Activated naive CD4-positive, alpha-beta T cell treated with anti-CD3 and anti-CD28 coated beads, Interleukin-2, amount 10 ng/mL, durations not matched to agents 7 days and 5 days (primary cell): ENCODE measurements at regions not wholly inside any gene's neighbourhood (a gene's known extent, or its start where the extent isn't known, plus 50 kb on each side); places are given as distances from the start of the nearest gene placed in this dataset.

Source experiments
- CTCF ChIA-PET: fragments of 350-600 bp; sonication (Branson Sonifier 250); formaldehyde crosslinking; loops from one replicate; lab custom pipeline; 2021; ENCODE audit warnings: antibody characterized with exemption; lab: Charles Lee
- DNase-seq: peaks from one replicate; pipeline ENCODE4 v3.0.0-alpha.2; 2020
- H3K27ac Mint-ChIP-seq: one replicate; pipeline ENCODE4 v1.8.0; 2021; ENCODE audit warnings: mild to moderate bottlenecking, moderate library complexity, mixed read lengths
- H3K27me3 Mint-ChIP-seq: one replicate; pipeline ENCODE4 v1.8.0; 2021; ENCODE audit warnings: mild to moderate bottlenecking, mixed read lengths
- H3K36me3 Mint-ChIP-seq: one replicate; pipeline ENCODE4 v1.8.0; 2021; ENCODE audit warnings: mixed read lengths
- H3K4me1 Mint-ChIP-seq: one replicate; pipeline ENCODE4 v1.8.0; 2021; ENCODE audit warnings: mixed read lengths
- H3K4me3 Mint-ChIP-seq: one replicate; pipeline ENCODE4 v1.8.0; 2021; ENCODE audit warnings: mild to moderate bottlenecking, moderate library complexity, mixed read lengths
- H3K9me3 Mint-ChIP-seq: one replicate; pipeline ENCODE4 v1.8.0; 2021; ENCODE audit warnings: mixed read lengths

GRCh38 chr5:88594441-88594840 is 288.5 kb downstream of the MEF2C start:
- no peak for DNase-seq
- no peaks in the 10 kb centered on the region for H3K4me1 Mint-ChIP-seq
- CTCF ChIA-PET, result no interaction called here
- no peak overlapping the region for H3K4me3 Mint-ChIP-seq
- H3K9me3 Mint-ChIP-seq, result no peaks in the 10 kb centered on the region
- no peak overlapping the region for H3K27ac Mint-ChIP-seq
- H3K36me3 Mint-ChIP-seq, result no peaks in the 10 kb centered on the region
- no peaks in the 10 kb centered on the region for H3K27me3 Mint-ChIP-seq

- Mint-ChIP-seq H3K4me3 (no peak overlapping the region), H3K36me3 (no peaks in the 10 kb centered on the region), H3K9me3 (no peaks in the 10 kb centered on the region), H3K27me3 (no peaks in the 10 kb centered on the region), H3K4me1 (no peaks in the 10 kb centered on the region), H3K27ac (no peak overlapping the region)
- no peak for DNase-seq
- CTCF ChIA-PET, result no interaction called here
Observed at GRCh38 chr5:88588609-88589008, 294.4 kb downstream of the MEF2C start.

GRCh38 chr5:88583471-88583870 is 299.5 kb downstream of the MEF2C start:
- Mint-ChIP-seq H3K9me3 (no peaks in the 10 kb centered on the region), H3K4me1 (no peaks in the 10 kb centered on the region), H3K27me3 (no peaks in the 10 kb centered on the region), H3K4me3 (no peak overlapping the region), H3K36me3 (no peaks in the 10 kb centered on the region), H3K27ac (no peak overlapping the region)
- no peak for DNase-seq
- CTCF ChIA-PET, result no interaction called here

- Mint-ChIP-seq H3K9me3 (no peaks in the 10 kb centered on the region), H3K27ac (no peak overlapping the region), H3K4me1 (no peaks in the 10 kb centered on the region), H3K36me3 (no peaks in the 10 kb centered on the region), H3K4me3 (no peak overlapping the region), H3K27me3 (no peaks in the 10 kb centered on the region)
- CTCF ChIA-PET, result no interaction called here
- no peak for DNase-seq
Observed at GRCh38 chr5:88558366-88558765, 289.7 kb upstream of the TMEM161B start.

GRCh38 chr5:88557881-88558280 is 289.2 kb upstream of the TMEM161B start:
- no peaks in the 10 kb centered on the region for H3K36me3 Mint-ChIP-seq
- no peak overlapping the region for H3K27ac Mint-ChIP-seq
- CTCF ChIA-PET, result no interaction called here
- H3K4me3 Mint-ChIP-seq, result no peak overlapping the region
- no peak for DNase-seq
- H3K9me3 Mint-ChIP-seq, result no peaks in the 10 kb centered on the region
- H3K27me3 Mint-ChIP-seq, result no peaks in the 10 kb centered on the region
- H3K4me1 Mint-ChIP-seq, result no peaks in the 10 kb centered on the region

- DNase-seq, result no peak
- Mint-ChIP-seq H3K27ac (no peak overlapping the region), H3K27me3 (no peaks in the 10 kb centered on the region), H3K4me3 (no peak overlapping the region), H3K4me1 (no peaks in the 10 kb centered on the region), H3K36me3 (no peaks in the 10 kb centered on the region), H3K9me3 (no peaks in the 10 kb centered on the region)
- CTCF ChIA-PET, result interaction anchor here (0.6 kb wide), 1 partner anchor 62 kb away, joined by 3 read pairs; no protein-coding TSS in a partner anchor
Observed at GRCh38 chr5:88557131-88557530, 288.5 kb upstream of the TMEM161B start.

GRCh38 chr5:88556406-88556805 is 287.8 kb upstream of the TMEM161B start:
- Mint-ChIP-seq H3K27me3 (no peaks in the 10 kb centered on the region), H3K9me3 (no peaks in the 10 kb centered on the region), H3K4me3 (no peak overlapping the region), H3K36me3 (no peaks in the 10 kb centered on the region), H3K27ac (no peak overlapping the region), H3K4me1 (no peaks in the 10 kb centered on the region)
- CTCF ChIA-PET, result no interaction called here
- DNase-seq, result no peak

- H3K27ac Mint-ChIP-seq, result no peak overlapping the region
- no peaks in the 10 kb centered on the region for H3K9me3 Mint-ChIP-seq
- no peaks in the 10 kb centered on the region for H3K36me3 Mint-ChIP-seq
- CTCF ChIA-PET, result no interaction called here
- DNase-seq, result no peak
- no peaks in the 10 kb centered on the region for H3K4me1 Mint-ChIP-seq
- no peaks in the 10 kb centered on the region for H3K27me3 Mint-ChIP-seq
- H3K4me3 Mint-ChIP-seq, result no peak overlapping the region
Observed at GRCh38 chr5:88555674-88556073, 287.0 kb upstream of the TMEM161B start.

GRCh38 chr5:88553986-88554385 is 285.3 kb upstream of the TMEM161B start:
- no peak overlapping the region for H3K27ac Mint-ChIP-seq
- H3K9me3 Mint-ChIP-seq, result no peaks in the 10 kb centered on the region
- no peaks in the 10 kb centered on the region for H3K36me3 Mint-ChIP-seq
- no peaks in the 10 kb centered on the region for H3K4me1 Mint-ChIP-seq
- H3K27me3 Mint-ChIP-seq, result no peaks in the 10 kb centered on the region
- no peak for DNase-seq
- CTCF ChIA-PET, result no interaction called here
- no peak overlapping the region for H3K4me3 Mint-ChIP-seq

GRCh38 chr5:88553136-88553875 is 284.7 kb upstream of the TMEM161B start:
- CTCF ChIA-PET, result no interaction called here
- H3K4me1 Mint-ChIP-seq, result no peaks in the 10 kb centered on the region
- DNase-seq, result no peak
- no peaks in the 10 kb centered on the region for H3K27me3 Mint-ChIP-seq
- H3K27ac Mint-ChIP-seq, result no peak overlapping the region
- no peaks in the 10 kb centered on the region for H3K9me3 Mint-ChIP-seq
- no peak overlapping the region for H3K4me3 Mint-ChIP-seq
- no peaks in the 10 kb centered on the region for H3K36me3 Mint-ChIP-seq

- no peak for DNase-seq
- H3K9me3 Mint-ChIP-seq, result no peaks in the 10 kb centered on the region
- H3K4me1 Mint-ChIP-seq, result no peaks in the 10 kb centered on the region
- no peak overlapping the region for H3K27ac Mint-ChIP-seq
- H3K4me3 Mint-ChIP-seq, result no peak overlapping the region
- H3K36me3 Mint-ChIP-seq, result no peaks in the 10 kb centered on the region
- CTCF ChIA-PET, result no interaction called here
- H3K27me3 Mint-ChIP-seq, result no peaks in the 10 kb centered on the region
Observed at GRCh38 chr5:88552426-88552825, 283.8 kb upstream of the TMEM161B start.

- H3K4me1 Mint-ChIP-seq, result no peaks in the 10 kb centered on the region
- CTCF ChIA-PET, result no interaction called here
- DNase-seq, result no peak
- H3K4me3 Mint-ChIP-seq, result no peak overlapping the region
- H3K9me3 Mint-ChIP-seq, result no peaks in the 10 kb centered on the region
- no peak overlapping the region for H3K27ac Mint-ChIP-seq
- H3K27me3 Mint-ChIP-seq, result no peaks in the 10 kb centered on the region
- no peaks in the 10 kb centered on the region for H3K36me3 Mint-ChIP-seq
Observed at GRCh38 chr5:88551724-88552345, 283.2 kb upstream of the TMEM161B start.

- Mint-ChIP-seq H3K27ac (no peak overlapping the region), H3K36me3 (no peaks in the 10 kb centered on the region), H3K27me3 (no peaks in the 10 kb centered on the region), H3K9me3 (no peaks in the 10 kb centered on the region), H3K4me1 (no peaks in the 10 kb centered on the region), H3K4me3 (no peak overlapping the region)
- DNase-seq, result no peak
- CTCF ChIA-PET, result no interaction called here
Observed at GRCh38 chr5:88550736-88551135, 282.1 kb upstream of the TMEM161B start.

- DNase-seq, result no peak
- CTCF ChIA-PET, result no interaction called here
- no peaks in the 10 kb centered on the region for H3K9me3 Mint-ChIP-seq
- no peaks in the 10 kb centered on the region for H3K4me1 Mint-ChIP-seq
- no peaks in the 10 kb centered on the region for H3K36me3 Mint-ChIP-seq
- no peak overlapping the region for H3K27ac Mint-ChIP-seq
- H3K4me3 Mint-ChIP-seq, result no peak overlapping the region
- H3K27me3 Mint-ChIP-seq, result no peaks in the 10 kb centered on the region
Observed at GRCh38 chr5:88548136-88548805, 279.6 kb upstream of the TMEM161B start.

- no peaks in the 10 kb centered on the region for H3K4me1 Mint-ChIP-seq
- H3K9me3 Mint-ChIP-seq, result no peaks in the 10 kb centered on the region
- no peak for DNase-seq
- CTCF ChIA-PET, result no interaction called here
- no peak overlapping the region for H3K27ac Mint-ChIP-seq
- no peak overlapping the region for H3K4me3 Mint-ChIP-seq
- H3K36me3 Mint-ChIP-seq, result no peaks in the 10 kb centered on the region
- no peaks in the 10 kb centered on the region for H3K27me3 Mint-ChIP-seq
Observed at GRCh38 chr5:88545338-88545737, 276.7 kb upstream of the TMEM161B start.
